ENCODE measurements at regions not wholly inside any gene's neighbourhood (a gene's known extent, or its start where the extent isn't known, plus 50 kb on each side); places are given as distances from the start of the nearest gene placed in this dataset.

DNA sequence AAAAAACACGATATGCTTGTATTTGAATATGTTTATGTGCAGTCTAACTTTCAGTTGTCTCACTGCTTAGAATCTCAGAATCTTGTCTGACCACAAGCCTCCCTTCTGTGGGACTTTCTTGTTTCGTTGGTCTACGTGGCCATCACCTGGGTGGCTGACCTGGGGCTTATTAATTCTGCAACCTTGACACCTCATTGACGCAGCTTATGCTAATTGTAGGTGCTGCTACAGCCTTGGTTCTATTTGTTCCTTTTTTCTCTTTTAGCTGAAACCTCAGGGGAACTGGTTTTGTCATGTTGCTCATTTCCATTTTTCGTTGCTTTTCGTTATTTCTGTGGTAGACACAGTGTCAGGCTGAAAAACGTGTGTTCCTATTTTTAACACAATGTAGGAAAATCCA, 273.7 kb downstream of the SLC4A3 start:
- DNase-seq (ENCODE audit: low spot score): no peak

- DNase-seq (ENCODE audit: low spot score): no peak
Measured at GRCh38 chr2:219902891-219903552, 275.6 kb downstream of the SLC4A3 start.

DNA sequence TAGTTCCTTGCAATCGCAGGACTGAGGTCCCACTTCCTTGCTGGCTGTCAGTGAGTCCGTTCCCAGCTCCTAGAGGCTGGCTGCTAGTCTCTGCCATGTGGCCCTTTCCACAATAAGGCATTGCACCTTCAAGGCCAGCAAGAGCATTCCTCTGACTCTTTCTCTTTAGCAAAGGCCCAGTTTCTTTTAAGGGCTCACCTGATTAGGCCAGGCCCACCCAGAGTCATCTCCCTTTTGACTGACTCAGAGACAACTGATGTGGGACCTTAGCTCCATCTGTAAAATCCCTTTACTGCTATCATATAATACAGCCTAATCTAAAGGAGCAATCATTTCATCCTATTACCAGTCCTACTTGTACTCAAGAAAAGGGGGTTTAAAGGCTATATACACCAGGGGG, 278.2 kb downstream of the SLC4A3 start:
- no peak for DNase-seq (ENCODE audit: low spot score)

DNA sequence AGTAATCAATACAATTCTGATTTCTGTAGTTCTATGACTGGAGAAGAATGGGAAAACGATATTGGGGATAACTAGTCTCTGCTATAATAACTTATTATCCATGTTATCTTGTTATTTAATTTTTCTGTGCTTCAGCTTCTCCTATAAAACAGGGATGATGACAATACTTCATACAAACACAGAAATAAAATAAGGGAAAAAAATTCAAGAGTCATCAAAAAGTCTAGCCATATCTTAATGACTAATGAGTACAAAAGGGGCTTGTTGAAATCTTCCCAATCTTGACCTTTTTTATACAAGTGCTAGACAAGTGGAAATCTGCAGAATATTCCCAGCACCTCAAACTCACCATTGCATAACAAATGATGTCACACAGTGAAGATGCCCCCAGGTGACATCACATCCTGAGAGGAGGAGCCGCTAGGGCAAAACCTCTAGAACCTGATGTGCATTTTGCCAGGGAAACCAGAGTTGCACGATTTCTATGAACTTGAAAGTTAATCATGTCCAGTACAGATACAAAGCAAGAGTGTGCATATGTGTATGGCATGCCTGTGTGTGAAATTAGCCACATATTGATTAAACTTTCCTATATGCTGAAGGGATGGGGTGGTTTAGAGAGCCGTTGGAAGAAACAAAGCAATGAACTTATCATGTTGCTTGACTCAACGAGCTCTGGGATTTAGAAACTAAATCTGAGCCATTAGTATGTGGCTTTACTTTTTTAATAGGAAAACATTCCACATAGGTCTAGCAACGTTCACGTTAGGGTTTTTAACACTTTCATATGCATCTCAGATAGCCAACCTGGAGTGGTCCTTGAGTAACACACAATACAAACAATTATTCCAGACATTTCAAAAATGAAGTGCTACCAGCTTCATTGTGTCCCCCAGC, 278.9 kb downstream of the SLC4A3 start:
- DNase-seq (ENCODE audit: low spot score): no peak

GRCh38 chr2:219907011-219907365, 279.6 kb downstream of the SLC4A3 start:
- no peak for DNase-seq (ENCODE audit: low spot score)

GRCh38 chr2:219908538-219908937, 281.1 kb downstream of the SLC4A3 start:
- DNase-seq (ENCODE audit: low spot score): no peak

- DNase-seq (ENCODE audit: low spot score): no peak
Measured at GRCh38 chr2:219911541-219911940, 284.1 kb downstream of the SLC4A3 start.

DNA sequence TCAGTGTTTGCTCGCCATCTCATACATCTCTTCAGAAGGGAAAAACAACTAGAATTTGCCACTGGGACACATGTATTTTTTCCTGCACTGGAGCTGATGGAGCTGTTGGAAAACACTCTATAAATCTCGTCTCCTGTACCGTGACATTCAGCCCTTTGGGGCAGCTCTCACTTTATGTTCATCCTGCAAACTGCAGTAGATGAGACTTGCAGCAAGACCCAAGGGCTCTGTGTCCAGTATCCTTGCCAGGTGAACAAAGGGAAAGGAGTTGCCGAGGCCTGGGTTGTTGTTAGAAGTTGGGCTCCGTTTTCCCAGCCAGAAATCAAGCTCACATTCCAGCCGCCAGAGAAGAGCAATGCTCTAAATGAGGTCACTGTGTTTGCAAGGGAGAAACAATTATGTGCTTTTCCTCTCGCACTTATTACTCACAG, 285.1 kb downstream of the SLC4A3 start:
- no peak for DNase-seq (ENCODE audit: low spot score)

- DNase-seq (ENCODE audit: low spot score): no peak
Measured at GRCh38 chr2:219914577-219914976, 287.1 kb downstream of the SLC4A3 start.

GRCh38 chr2:219916281-219916680, 288.9 kb downstream of the SLC4A3 start:
- no peak for DNase-seq (ENCODE audit: low spot score)

DNA sequence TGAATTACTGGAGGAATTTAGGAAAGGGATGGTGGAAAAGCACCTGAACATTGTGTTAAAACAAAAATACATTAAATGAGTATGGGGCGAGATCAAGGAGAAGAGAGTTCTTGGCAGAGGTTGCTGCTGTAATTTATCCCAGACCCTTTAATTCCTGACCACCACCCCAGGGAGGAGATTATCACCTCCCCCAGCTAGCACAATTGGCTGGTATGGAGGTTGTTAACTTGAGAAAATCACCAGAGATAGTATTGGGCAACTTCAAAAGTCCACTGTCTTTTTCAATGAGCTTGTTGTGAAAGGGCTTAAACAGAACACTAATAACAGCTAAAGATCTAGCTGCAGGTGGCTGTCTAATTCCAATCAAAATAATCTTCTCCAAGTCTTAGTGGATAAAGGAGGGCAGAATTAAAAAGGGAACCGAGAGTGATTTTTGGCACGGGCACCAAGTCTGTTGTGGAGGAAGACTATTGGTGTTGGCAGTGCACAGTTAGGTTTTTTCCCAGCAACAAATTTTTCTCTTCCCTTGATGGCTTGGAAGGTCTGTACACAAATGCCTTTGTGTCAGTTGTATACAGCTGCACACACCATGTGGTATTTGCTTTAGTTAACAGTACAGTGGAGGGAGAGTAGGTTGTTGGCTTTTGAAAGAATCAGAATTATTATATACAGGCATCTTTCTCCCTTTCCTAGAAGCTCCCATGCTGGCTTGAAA, 289.5 kb downstream of the SLC4A3 start:
- no peak for DNase-seq (ENCODE audit: low spot score)

DNA sequence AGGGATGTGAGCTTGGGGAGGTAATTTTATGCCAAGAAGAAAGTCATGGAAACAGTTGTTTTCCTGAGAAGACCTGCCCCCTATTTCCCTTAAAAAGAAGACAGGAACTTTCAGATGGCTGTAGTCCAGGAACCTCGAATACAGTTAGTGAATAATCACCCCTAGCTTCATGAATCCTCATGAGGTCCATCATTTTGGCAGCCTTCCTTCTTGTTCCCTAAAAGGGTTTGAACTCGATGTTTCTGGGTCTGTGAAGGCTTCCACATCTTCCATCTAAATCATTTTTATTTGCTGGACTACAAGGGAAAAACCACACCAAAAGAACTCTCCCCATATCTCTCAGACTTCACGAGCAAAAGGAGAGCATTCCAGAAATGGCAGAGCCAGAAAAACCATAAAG, 290.8 kb downstream of the SLC4A3 start:
- no peak for DNase-seq (ENCODE audit: low spot score)

GRCh38 chr2:219918944-219919343, 291.5 kb downstream of the SLC4A3 start:
- no peak for DNase-seq (ENCODE audit: low spot score)

GRCh38 chr2:219919506-219919905, 292.1 kb downstream of the SLC4A3 start:
- DNase-seq (ENCODE audit: low spot score): no peak

DNA sequence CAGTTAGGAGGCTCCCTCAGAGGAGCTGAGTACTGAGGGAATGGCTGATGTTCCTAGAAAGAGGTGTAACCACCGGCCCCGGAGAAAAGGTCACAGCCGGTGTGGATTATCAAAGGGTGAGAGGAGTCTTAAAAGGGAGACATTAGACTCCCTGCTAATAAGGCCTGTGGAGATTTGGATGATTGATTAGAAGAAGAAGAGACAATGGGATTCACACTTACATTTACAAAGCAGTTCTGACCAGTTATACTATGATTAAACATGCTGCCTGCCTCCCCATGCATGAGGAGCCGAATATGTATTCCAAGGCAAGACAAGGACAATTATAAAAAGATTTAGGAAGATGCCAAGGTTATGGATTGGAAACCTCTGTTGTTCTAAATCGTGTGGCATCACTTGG, 302.4 kb downstream of the SLC4A3 start:
- no peak for DNase-seq (ENCODE audit: low spot score)

- DNase-seq (ENCODE audit: low spot score): no peak
Measured at GRCh38 chr2:219939647-219940046, 312.2 kb downstream of the SLC4A3 start.

DNA sequence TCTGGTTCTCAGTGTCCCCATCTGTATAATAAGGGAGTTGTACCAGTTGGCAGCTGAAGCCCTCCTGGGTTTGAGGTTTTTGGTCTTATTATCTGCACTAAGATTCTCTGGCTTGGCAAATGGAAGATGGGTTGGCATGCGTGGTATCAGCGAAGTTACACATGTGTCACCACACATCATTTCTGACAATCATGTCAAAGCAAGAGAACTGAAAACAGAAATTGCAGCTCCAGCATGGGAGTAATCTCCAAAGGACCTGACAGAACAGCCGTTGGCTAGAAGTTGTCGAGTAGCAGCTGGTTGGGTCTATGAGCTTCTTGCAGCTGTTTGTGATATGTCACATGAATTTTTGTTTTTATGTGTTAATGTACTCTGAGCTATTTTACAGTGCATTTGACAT, 317.4 kb downstream of the SLC4A3 start:
- DNase-seq (ENCODE audit: low spot score): no peak

- no peak for DNase-seq (ENCODE audit: low spot score)
Measured at GRCh38 chr2:219946021-219946420, 318.6 kb downstream of the SLC4A3 start.

DNA sequence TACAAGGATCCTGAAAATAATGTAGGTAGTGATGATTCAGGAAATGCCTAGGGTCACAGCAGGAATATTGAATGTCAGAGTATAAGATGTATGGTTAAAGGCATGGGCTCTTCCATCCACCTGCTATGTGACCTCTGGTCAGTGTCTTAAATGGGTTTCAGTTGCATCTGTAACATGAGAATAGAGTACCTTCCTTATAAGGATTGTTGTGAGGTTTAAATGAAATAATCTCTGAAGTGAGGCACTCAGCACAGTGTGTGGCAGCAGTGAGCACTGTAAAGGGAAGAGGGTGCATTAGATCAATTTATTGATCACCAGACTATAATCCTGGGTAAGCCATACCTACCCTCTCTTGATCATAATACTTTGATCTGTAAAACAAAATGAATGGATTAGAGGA, 319.1 kb downstream of the SLC4A3 start:
- no peak for DNase-seq (ENCODE audit: low spot score)

DNA sequence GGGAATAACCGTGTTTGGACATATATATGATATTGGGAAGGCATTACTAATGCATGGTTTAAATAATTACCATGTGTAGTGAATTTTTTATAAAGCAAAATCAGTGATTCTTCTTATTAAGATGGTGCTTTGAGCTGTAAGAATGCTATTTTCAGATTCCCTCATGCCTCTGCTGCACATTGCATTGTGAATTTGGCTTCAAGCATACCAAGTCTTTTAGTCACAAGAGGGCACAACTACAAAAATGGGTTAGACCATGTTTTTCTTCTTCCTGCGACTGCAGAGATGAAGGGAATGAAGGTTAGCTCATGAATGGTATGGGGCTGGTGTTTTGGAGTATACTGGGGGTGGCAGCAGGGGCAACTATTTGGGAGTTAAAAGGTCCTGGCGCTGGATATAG, 320.1 kb downstream of the SLC4A3 start:
- no peak for DNase-seq (ENCODE audit: low spot score)

DNA sequence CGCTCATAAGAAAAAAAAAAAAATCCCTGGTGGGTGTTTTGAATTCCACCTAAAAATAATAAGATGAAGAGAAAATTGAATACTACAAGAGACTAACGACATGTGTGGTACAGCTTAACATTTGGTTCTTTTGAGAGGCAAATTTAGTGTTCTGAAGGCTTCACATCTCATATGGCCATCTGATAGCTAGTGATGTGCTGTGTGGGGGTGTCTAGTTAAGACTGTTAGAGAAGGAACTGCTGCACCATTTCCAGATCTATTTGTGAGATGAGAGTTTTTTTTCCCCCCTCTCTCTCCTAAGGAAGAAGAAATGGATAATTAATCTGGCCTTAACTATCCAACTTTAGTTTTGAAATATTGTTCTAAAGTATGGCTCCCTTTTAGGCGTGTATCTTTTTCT, 321.6 kb downstream of the SLC4A3 start:
- DNase-seq (ENCODE audit: low spot score): no peak

DNA sequence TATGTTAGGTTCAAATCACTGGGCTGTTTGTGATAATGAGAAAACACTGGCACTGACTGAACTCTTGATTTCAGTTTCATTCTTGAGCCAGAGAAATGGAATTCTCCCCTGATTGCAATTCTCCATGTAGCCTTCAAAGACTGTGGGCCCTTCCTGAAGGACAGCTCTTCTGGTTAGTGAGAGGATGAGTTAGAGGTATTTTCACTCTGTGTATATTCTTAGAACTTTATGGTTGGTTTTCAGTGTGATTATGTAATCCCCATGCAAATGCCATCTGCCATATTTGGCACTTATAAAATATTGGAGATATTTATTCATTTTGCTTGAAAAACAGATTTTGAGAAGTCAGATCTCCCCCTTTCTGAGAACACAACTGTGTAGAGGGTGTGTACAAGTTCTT, 323.7 kb downstream of the SLC4A3 start:
- no peak for DNase-seq (ENCODE audit: low spot score)

DNA sequence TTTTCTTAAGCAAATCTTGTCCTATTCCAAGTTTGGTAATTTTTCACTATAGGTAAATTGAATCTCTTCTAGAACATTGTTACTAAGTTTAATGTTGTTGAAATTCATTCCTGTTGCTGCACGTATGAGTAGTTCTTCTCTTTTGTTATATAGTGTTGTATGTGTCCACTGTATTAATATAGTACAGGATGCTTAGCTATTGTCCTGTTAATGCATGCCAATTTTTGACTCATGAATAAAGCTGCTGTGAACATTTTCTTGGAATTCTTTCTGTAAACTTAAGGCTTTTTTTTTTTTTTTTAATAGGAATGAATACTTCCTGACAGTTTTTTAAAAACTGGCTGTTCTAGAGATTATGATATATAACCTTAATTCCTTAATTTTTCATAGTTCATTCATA, 326.9 kb downstream of the SLC4A3 start:
- DNase-seq (ENCODE audit: low spot score): no peak
